Gastroesophageal sphincter (tissue), 4 donors: ENCODE measurements at regions not wholly inside any gene's neighbourhood (a gene's known extent, or its start where the extent isn't known, plus 50 kb on each side); places are given as distances from the start of the nearest gene placed in this dataset.

ENCODE experiments used
- ATAC-seq: fragments of 150-250 bp; one replicate; pipeline ENCODE4 v1.9.1; 2016; ENCODE audit warnings: mild to moderate bottlenecking, moderate library complexity
- H3K27ac ChIP-seq, 4 donors: fragments of 200-600 bp; sonication (generic) in 3 of 4; 1 replicate in 3 of 4; 2 replicates in 1 of 4; pipeline ENCODE4 v1.5.1; 2016 to 2019
- H3K27me3 ChIP-seq: fragments of 200-600 bp; sonication (generic); one replicate; pipeline ENCODE4 v1.5.1; 2019
- H3K36me3 ChIP-seq, 2 donors: fragments of 200-600 bp; sonication (generic); one replicate each; pipeline ENCODE4 v1.5.1; 2019; ENCODE audit warnings: control low read depth in 1 of 2
- H3K4me1 ChIP-seq, 3 donors: fragments of 200-600 bp; sonication (generic); 1 replicate in 2 of 3; 2 replicates in 1 of 3; pipeline ENCODE4 v1.5.1; 2016 to 2019; ENCODE audit warnings: control low read depth in 2 of 3
- H3K4me3 ChIP-seq, 2 donors: fragments of 200-600 bp; sonication (generic); one replicate each; pipeline ENCODE4 v1.5.1; 2019; ENCODE audit warnings: mild to moderate bottlenecking in 1 of 2, moderate library complexity in 1 of 2
- H3K9me3 ChIP-seq, 3 donors: fragments of 200-600 bp; sonication (generic); one replicate each; pipeline ENCODE4 v1.5.1; 2017 to 2019; ENCODE audit warnings: control low read depth in 2 of 3
- EP300 ChIP-seq: sonication (generic); formaldehyde crosslinking; IDR thresholded peaks from one replicate; pipeline ENCODE4 v1.6.1; 2017; ENCODE audit warnings: antibody characterized with exemption, mild to moderate bottlenecking
- POLR2A ChIP-seq, 2 donors: fragments of 450-650 bp; IDR thresholded peaks; one replicate each; pipeline ENCODE4 v1.6.1; 2017; ENCODE audit warnings: antibody characterized with exemption in 2 of 2, mild to moderate bottlenecking in 2 of 2, moderate library complexity in 1 of 2
- POLR2AphosphoS5 ChIP-seq: sonication (generic); formaldehyde crosslinking; IDR thresholded peaks from one replicate; pipeline ENCODE4 v1.6.1; 2017; ENCODE audit warnings: antibody characterized with exemption
- WGBS, 2 donors: methylation state at CpG; one replicate each; pipeline ENCODE4 v1.1.5; 2018; ENCODE audit warnings: low coverage in 1 of 2; 5-methylcytosine and 5-hydroxymethylcytosine counted together
- TF ChIP-seq, protein P1 (sequence below), 4 experiments: fragments of 200-600 bp in 2 of 4; fragments of 450-650 bp in 2 of 4; sonication (generic) in 1 of 4; IDR thresholded peaks; one replicate each; pipeline ENCODE4 v1.5.1; 2017 to 2019; ENCODE audit warnings: antibody characterized with exemption in 4 of 4, mild to moderate bottlenecking in 2 of 4, moderate library complexity in 2 of 4

- H3K27ac ChIP-seq = no peak overlapping the region
- H3K4me3 ChIP-seq = no peak overlapping the region
- ATAC-seq = no peak
- TF ChIP-seq POLR2AphosphoS5 (no peak), EP300 (no peak), POLR2A (IDR thresholded peaks at IDR 0.05) (no peak)
- TF ChIP-seq, protein P1, sequence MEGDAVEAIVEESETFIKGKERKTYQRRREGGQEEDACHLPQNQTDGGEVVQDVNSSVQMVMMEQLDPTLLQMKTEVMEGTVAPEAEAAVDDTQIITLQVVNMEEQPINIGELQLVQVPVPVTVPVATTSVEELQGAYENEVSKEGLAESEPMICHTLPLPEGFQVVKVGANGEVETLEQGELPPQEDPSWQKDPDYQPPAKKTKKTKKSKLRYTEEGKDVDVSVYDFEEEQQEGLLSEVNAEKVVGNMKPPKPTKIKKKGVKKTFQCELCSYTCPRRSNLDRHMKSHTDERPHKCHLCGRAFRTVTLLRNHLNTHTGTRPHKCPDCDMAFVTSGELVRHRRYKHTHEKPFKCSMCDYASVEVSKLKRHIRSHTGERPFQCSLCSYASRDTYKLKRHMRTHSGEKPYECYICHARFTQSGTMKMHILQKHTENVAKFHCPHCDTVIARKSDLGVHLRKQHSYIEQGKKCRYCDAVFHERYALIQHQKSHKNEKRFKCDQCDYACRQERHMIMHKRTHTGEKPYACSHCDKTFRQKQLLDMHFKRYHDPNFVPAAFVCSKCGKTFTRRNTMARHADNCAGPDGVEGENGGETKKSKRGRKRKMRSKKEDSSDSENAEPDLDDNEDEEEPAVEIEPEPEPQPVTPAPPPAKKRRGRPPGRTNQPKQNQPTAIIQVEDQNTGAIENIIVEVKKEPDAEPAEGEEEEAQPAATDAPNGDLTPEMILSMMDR (IDR thresholded peaks at IDR 0.05) = no peak
- H3K27me3 ChIP-seq = no peaks in the 10 kb centered on the region
- WGBS, 2 donors = 36 to 62% methylated on average over 2 to 3 of the region's 3 CpGs
- no peaks in the 10 kb centered on the region for H3K36me3 ChIP-seq
- no peaks in the 10 kb centered on the region for H3K4me1 ChIP-seq
- peaks cover 0 to 6% (median 0%) of the 10 kb centered on the region in 3 donors for H3K9me3 ChIP-seq
Measured at GRCh38 chr4:81881855-81882621, 410.3 kb upstream of the RASGEF1B start.

- no peaks in the 10 kb centered on the region for H3K9me3 ChIP-seq
- no peak for ATAC-seq
- no peak overlapping the region for H3K4me3 ChIP-seq
- no peaks in the 10 kb centered on the region for H3K36me3 ChIP-seq
- TF ChIP-seq EP300 = no peak
- TF ChIP-seq, protein P1 (IDR thresholded peaks at IDR 0.05) = no peak
- no peak for TF ChIP-seq POLR2AphosphoS5
- TF ChIP-seq POLR2A (IDR thresholded peaks at IDR 0.05) = no peak
- no peaks in the 10 kb centered on the region for H3K27me3 ChIP-seq
- WGBS, 2 donors = 71 to 92% methylated on average over 3 of the region's 3 CpGs
- H3K4me1 ChIP-seq = no peaks in the 10 kb centered on the region
- no peak overlapping the region for H3K27ac ChIP-seq
Measured at GRCh38 chr4:81876106-81876505, 404.4 kb upstream of the RASGEF1B start.

- Histone ChIP-seq H3K27me3 (no peaks in the 10 kb centered on the region), H3K36me3 (no peaks in the 10 kb centered on the region), H3K4me1 (no peaks in the 10 kb centered on the region), H3K4me3 (no peak overlapping the region), H3K9me3 (no peaks in the 10 kb centered on the region), H3K27ac (no peak overlapping the region)
- no peak for ATAC-seq
- WGBS, 2 donors = 50 to 67% methylated on average over 1 to 3 of the region's 3 CpGs
- TF ChIP-seq POLR2AphosphoS5 = no peak
- no peak for TF ChIP-seq EP300
- TF ChIP-seq POLR2A (IDR thresholded peaks at IDR 0.05) = no peak
- TF ChIP-seq, protein P1 (IDR thresholded peaks at IDR 0.05) = no peak
Measured at GRCh38 chr4:81874661-81875515, 403.2 kb upstream of the RASGEF1B start.

- Histone ChIP-seq H3K36me3 (no peaks in the 10 kb centered on the region), H3K27me3 (no peaks in the 10 kb centered on the region), H3K4me3 (no peak overlapping the region), H3K4me1 (no peaks in the 10 kb centered on the region), H3K27ac (no peak overlapping the region), H3K9me3 (no peaks in the 10 kb centered on the region)
- TF ChIP-seq POLR2AphosphoS5 (no peak), EP300 (no peak), POLR2A (IDR thresholded peaks at IDR 0.05) (no peak)
- TF ChIP-seq, protein P1 (IDR thresholded peaks at IDR 0.05) = no peak
- no peak for ATAC-seq
- no CpG with 5 or more reads among the region's 5 CpGs for WGBS, 2 donors
Measured at GRCh38 chr4:81870275-81870674, 398.6 kb upstream of the RASGEF1B start.
